ENCODE measurements at regions not wholly inside any gene's neighbourhood (a gene's known extent, or its start where the extent isn't known, plus 50 kb on each side); places are given as distances from the start of the nearest gene placed in this dataset.

DNA sequence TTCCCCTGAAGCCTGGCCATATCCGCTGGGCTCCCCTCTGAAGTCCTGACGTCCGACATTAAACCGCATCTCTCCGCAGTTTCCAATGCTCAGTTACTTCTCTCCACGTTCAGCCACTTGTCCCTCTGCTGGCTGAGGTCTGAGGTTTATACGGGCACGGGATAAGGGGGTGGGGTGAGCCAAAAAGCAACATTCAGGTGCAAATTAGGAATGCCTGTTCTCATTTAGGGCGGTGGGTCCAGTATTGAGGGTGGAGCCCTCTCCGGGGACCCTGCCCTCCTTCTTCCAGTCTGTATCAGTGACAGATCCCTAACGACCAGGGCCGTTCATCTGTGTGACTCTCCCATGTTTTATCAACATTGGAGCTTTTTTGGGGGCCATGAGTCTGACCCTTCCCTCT lies 1454.4 kb downstream of the HACE1 start (continued):
- TF ChIP-seq, protein P1, sequence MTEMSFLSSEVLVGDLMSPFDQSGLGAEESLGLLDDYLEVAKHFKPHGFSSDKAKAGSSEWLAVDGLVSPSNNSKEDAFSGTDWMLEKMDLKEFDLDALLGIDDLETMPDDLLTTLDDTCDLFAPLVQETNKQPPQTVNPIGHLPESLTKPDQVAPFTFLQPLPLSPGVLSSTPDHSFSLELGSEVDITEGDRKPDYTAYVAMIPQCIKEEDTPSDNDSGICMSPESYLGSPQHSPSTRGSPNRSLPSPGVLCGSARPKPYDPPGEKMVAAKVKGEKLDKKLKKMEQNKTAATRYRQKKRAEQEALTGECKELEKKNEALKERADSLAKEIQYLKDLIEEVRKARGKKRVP (CRISPR knock-in tag; IDR thresholded peaks at IDR 0.05), result no peak

DNA sequence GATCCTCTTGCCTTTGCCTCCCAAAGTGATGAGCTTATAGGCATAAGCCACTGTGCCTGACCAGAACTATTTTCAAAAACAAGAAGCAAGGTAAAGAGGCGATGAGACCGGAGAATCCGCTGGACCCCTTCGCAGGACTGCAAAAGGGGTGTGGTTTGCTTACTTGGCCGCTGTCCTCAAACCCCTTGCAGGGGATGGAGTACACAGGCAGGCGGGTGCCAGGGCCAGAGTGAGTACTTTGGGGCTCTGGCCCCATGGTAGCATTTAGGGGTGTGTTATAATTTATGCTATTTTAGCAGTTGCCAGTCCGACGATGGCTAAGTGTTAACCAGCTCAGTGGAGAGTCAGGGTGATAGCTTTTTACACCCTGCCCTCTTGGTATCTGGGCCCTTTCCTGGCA lies 1454.9 kb downstream of the HACE1 start:
- TF ChIP-seq POU5F1 (IDR thresholded peaks at IDR 0.05; ENCODE audit: borderline replicate concordance, low read depth, low read length, partially characterized antibody) (no peak), BDP1 (IDR thresholded peaks at IDR 0.05; ENCODE audit: insufficient read depth, insufficient read length) (no peak), ZNF551 (CRISPR knock-in tag; IDR thresholded peaks at IDR 0.05) (no peak), LARP7 (IDR thresholded peaks at IDR 0.05) (no peak), TARDBP (IDR thresholded peaks at IDR 0.05) (no peak), ZNF124 (CRISPR knock-in tag; IDR thresholded peaks at IDR 0.05) (no peak), ZNF75A (CRISPR knock-in tag; IDR thresholded peaks at IDR 0.05) (no peak), NELFE (IDR thresholded peaks at IDR 0.05; ENCODE audit: insufficient read depth, insufficient read length) (no peak)
- TF ChIP-seq, protein P2, sequence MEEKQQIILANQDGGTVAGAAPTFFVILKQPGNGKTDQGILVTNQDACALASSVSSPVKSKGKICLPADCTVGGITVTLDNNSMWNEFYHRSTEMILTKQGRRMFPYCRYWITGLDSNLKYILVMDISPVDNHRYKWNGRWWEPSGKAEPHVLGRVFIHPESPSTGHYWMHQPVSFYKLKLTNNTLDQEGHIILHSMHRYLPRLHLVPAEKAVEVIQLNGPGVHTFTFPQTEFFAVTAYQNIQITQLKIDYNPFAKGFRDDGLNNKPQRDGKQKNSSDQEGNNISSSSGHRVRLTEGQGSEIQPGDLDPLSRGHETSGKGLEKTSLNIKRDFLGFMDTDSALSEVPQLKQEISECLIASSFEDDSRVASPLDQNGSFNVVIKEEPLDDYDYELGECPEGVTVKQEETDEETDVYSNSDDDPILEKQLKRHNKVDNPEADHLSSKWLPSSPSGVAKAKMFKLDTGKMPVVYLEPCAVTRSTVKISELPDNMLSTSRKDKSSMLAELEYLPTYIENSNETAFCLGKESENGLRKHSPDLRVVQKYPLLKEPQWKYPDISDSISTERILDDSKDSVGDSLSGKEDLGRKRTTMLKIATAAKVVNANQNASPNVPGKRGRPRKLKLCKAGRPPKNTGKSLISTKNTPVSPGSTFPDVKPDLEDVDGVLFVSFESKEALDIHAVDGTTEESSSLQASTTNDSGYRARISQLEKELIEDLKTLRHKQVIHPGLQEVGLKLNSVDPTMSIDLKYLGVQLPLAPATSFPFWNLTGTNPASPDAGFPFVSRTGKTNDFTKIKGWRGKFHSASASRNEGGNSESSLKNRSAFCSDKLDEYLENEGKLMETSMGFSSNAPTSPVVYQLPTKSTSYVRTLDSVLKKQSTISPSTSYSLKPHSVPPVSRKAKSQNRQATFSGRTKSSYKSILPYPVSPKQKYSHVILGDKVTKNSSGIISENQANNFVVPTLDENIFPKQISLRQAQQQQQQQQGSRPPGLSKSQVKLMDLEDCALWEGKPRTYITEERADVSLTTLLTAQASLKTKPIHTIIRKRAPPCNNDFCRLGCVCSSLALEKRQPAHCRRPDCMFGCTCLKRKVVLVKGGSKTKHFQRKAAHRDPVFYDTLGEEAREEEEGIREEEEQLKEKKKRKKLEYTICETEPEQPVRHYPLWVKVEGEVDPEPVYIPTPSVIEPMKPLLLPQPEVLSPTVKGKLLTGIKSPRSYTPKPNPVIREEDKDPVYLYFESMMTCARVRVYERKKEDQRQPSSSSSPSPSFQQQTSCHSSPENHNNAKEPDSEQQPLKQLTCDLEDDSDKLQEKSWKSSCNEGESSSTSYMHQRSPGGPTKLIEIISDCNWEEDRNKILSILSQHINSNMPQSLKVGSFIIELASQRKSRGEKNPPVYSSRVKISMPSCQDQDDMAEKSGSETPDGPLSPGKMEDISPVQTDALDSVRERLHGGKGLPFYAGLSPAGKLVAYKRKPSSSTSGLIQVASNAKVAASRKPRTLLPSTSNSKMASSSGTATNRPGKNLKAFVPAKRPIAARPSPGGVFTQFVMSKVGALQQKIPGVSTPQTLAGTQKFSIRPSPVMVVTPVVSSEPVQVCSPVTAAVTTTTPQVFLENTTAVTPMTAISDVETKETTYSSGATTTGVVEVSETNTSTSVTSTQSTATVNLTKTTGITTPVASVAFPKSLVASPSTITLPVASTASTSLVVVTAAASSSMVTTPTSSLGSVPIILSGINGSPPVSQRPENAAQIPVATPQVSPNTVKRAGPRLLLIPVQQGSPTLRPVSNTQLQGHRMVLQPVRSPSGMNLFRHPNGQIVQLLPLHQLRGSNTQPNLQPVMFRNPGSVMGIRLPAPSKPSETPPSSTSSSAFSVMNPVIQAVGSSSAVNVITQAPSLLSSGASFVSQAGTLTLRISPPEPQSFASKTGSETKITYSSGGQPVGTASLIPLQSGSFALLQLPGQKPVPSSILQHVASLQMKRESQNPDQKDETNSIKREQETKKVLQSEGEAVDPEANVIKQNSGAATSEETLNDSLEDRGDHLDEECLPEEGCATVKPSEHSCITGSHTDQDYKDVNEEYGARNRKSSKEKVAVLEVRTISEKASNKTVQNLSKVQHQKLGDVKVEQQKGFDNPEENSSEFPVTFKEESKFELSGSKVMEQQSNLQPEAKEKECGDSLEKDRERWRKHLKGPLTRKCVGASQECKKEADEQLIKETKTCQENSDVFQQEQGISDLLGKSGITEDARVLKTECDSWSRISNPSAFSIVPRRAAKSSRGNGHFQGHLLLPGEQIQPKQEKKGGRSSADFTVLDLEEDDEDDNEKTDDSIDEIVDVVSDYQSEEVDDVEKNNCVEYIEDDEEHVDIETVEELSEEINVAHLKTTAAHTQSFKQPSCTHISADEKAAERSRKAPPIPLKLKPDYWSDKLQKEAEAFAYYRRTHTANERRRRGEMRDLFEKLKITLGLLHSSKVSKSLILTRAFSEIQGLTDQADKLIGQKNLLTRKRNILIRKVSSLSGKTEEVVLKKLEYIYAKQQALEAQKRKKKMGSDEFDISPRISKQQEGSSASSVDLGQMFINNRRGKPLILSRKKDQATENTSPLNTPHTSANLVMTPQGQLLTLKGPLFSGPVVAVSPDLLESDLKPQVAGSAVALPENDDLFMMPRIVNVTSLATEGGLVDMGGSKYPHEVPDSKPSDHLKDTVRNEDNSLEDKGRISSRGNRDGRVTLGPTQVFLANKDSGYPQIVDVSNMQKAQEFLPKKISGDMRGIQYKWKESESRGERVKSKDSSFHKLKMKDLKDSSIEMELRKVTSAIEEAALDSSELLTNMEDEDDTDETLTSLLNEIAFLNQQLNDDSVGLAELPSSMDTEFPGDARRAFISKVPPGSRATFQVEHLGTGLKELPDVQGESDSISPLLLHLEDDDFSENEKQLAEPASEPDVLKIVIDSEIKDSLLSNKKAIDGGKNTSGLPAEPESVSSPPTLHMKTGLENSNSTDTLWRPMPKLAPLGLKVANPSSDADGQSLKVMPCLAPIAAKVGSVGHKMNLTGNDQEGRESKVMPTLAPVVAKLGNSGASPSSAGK (IDR thresholded peaks at IDR 0.05), result no peak
- no peak for ATAC-seq
- BruUV-seq (replicated peaks), result no TSS peak
- Histone ChIP-seq H3K36me3 (ENCODE audit: control insufficient read depth, insufficient read depth, low read length) (no peaks in the 10 kb centered on the region), H3K9ac (ENCODE audit: insufficient read depth in 1 of 2, low read depth in 2 of 2, low read length in 2 of 2) (no peak overlapping the region), H3K79me2 (ENCODE audit: control insufficient read depth, insufficient read depth, low read length) (no peaks in the 10 kb centered on the region), H2AFZ (ENCODE audit: low read depth, low read length) (no peak overlapping the region), H3K27ac (ENCODE audit: extremely low read depth, low read depth, low read length) (no peak overlapping the region), H3K9me1 (ENCODE audit: control insufficient read depth, insufficient read depth, low read length) (no peaks in the 10 kb centered on the region), H3K9me3 (replicated peaks; ENCODE audit: control insufficient read depth, insufficient read depth, low read depth, low read length) (no peaks in the 10 kb centered on the region), H4K20me1 (replicated peaks; ENCODE audit: control insufficient read depth, insufficient read depth, low read length) (no peaks in the 10 kb centered on the region), H3K4me3 (no peak overlapping the region), H3K4me1 (replicated peaks in 1 of 2; ENCODE audit: control insufficient read depth in 2 of 2, insufficient read depth in 2 of 2, low read length in 2 of 2) (no peaks in the 10 kb centered on the region), H3K4me2 (ENCODE audit: insufficient read depth, low read length) (no peak overlapping the region), H3K27me3 (ENCODE audit: control insufficient read depth in 2 of 2, insufficient read depth in 2 of 2, low read length in 2 of 2) (no peaks in the 10 kb centered on the region)
- WGBS (ENCODE audit: insufficient coverage, low coverage, missing lambda C conversion rate), result 0% methylated on average over 8 of the region's 8 CpGs
- ChIA-PET CTCF (ENCODE audit: low intra/inter-chr PET ratio) (no interaction called here), POLR2A (no interaction called here)
- in situ Hi-C loops (cut with MboI) (no loop called here), intact Hi-C loops (cut with micrococcal nuclease) (no loop called here)
- DNase-seq (ENCODE audit: extremely low read depth in 1 of 4, low spot score in 3 of 4), result no peak
- FAIRE-seq, result no peak
